GM18858 (cell line): ENCODE measurements at regions not wholly inside any gene's neighbourhood (a gene's known extent, or its start where the extent isn't known, plus 50 kb on each side); places are given as distances from the start of the nearest gene placed in this dataset.

ENCODE experiments used
- ATAC-seq: cut with Tn5 transposase; IDR thresholded peaks from one replicate; pipeline ENCODE4 v1.9.1; 2021; ENCODE audit not compliant: unreplicated experiment

- no peak for ATAC-seq
Measured at GRCh38 chr5:74103131-74104023, 477.4 kb downstream of the ARHGEF28 start.

GRCh38 chr5:74100268-74100665 is 474.3 kb downstream of the ARHGEF28 start:
- ATAC-seq, result no peak

DNA sequence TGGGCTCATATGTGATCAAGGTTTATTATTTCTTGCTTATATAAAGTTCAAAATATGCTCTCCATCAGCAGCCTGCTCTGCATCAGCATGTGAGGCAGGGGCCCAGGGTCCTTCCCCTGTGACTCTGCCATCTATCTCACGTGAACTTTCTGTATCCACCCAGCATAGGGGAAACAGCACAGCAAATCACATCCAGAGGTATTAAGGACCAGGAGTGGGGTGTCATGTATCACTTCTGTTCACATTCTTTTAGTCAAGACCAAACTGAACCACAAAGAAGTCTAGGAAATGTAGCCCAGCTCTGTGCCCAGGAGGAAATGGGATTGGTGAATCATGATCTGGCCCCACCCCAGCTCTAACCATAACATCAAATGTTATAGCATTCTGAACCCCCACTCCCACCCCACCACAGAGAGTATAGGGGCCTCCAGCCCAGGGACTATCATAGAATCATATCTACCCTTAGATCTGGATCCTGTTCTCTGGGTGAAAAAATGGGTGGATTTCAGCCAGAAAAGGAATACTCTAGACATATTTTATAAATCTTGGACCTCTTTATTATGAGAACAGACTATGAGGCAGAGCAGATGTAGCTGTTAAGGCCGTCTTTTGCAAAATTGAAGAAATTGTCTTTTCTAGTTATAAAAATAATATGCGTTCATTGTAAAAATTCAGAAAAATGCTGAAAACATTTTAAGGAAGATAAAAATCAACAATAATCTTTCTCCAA is 473.7 kb downstream of the ARHGEF28 start:
- no peak for ATAC-seq

DNA sequence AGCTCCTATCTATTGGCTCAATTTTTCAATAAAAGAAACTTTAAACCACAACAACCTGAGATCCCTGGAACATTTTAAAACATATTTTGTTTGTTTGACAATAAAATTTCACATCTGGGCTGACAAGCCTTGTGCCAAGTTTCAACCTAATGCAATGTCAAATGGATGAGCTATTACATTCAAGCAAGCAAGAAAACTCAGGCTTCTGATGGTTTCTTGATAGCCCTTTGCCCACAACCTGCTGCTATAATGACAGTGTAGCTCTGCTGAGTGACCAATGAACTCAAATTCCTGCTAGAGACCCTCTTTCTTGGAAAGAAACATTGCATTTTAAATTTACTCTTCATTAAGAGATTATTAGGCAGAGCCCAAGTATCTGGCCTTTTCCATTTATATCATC is 472.9 kb downstream of the ARHGEF28 start:
- no peak for ATAC-seq

DNA sequence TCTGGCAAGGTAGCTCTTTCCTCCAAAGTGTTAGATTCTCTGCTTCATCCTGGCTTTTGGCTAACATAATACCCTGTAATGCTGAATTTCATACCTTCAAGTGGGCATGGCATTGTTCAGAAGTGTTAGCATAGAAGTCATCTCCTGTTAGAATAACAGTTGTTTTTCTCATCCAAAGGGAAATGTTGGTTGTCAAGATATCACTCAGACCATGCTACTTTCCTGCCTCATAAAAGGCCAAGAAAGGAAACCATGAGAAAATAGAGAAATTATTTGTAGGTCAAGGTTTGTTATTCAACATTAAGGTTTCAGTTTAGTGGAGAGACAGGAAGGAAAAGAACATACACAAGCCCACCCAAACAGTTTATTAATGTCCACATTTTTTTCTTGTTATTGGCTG is 472.5 kb downstream of the ARHGEF28 start:
- no peak for ATAC-seq

- no peak for ATAC-seq
Measured at GRCh38 chr5:74096325-74096724, 470.3 kb downstream of the ARHGEF28 start.

DNA sequence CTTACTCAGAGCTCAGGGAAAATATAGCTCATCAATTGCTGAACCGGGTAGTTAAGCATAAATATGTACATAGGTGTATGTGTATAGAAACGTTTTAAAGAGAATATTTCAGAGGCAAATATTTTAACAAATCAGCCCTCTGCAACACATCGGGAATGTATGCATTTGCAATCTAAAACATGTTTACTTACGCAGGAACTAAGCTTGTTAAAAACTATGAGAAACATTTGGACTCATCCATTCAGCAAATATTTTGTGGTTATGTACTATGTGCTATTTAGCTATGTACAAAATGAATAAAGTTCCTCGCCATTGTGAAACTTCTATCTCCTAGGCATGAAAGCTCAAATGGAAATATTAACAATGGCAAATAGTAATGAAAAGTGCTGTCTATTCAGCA is 469.9 kb downstream of the ARHGEF28 start:
- no peak for ATAC-seq

- ATAC-seq, result no peak
Measured at GRCh38 chr5:74094782-74095108, 468.7 kb downstream of the ARHGEF28 start.

- no peak for ATAC-seq
Measured at GRCh38 chr5:74094096-74094781, 468.2 kb downstream of the ARHGEF28 start.

DNA sequence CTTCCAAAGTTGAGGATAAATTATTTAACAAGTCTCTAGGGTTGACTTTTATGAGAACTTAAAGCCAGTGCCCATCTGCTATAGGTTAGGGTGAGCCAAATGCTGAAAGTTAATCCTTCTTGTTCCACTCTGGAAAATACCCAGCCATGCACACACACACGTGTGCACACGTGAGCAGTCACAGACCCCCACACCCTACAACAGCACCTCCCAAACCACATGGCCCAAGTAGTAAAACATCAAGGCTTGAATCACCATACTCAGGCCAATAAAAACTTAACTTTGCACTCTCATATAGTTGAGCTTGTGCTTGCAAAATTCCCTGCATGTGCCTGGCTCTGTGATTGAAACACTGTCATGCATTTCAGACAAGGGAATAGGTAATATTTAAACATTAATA is 467.6 kb downstream of the ARHGEF28 start:
- no peak for ATAC-seq

DNA sequence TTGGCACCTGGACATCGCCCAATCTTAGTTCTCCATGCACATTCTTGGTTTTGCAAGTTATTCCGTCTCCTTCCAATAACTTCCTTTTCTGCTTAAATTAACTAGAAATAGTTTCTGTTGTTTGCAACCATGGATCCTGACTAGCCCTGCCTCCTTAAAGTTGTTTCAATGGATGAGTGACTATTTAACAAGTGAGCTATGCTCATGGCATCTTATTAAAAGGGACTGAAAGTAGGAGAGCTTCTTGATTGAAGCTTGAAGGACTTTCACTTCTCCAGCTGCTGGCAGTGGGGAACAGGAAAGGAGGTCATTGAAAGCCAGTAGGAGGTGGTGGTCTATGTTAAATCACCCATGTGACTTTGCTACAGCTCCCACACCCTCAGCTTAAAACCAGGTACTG is 466.8 kb downstream of the ARHGEF28 start:
- no peak for ATAC-seq

- ATAC-seq, result no peak
Measured at GRCh38 chr5:74085782-74086181, 459.8 kb downstream of the ARHGEF28 start.

- ATAC-seq, result no peak
Measured at GRCh38 chr5:74085186-74085585, 459.2 kb downstream of the ARHGEF28 start.

DNA sequence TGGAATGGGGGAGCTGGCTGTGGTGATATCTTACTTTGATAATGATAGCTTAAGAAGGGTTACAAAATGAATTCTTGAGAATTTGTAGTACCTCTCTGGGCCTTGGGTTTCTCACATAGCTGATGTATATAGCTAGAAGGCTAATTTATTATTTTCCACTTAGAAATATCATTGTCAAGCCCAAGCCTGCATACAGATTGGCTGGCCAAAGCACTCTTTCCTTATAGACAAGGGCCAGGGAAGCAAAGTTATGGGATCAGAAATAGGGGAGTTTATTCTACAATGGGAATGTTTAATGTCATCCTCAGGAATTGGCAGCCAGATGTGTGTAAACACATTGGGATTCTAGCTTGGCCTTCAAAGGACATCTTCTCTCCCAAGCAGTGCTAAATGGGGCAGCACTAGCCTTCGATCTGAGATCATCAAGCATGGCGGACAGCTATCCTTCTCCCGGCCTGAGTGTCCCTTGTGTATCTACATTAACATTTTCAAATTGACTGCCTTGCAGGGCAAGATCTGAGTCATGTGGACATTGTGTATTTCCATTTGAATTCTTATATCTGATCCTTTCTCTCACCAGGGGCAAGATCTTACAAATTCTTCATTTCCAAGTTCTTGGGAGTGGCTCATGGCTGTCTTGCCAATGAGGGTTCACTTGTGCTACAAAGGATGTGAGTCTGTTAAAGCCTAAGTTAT is 457.2 kb downstream of the ARHGEF28 start:
- ATAC-seq, result no peak

DNA sequence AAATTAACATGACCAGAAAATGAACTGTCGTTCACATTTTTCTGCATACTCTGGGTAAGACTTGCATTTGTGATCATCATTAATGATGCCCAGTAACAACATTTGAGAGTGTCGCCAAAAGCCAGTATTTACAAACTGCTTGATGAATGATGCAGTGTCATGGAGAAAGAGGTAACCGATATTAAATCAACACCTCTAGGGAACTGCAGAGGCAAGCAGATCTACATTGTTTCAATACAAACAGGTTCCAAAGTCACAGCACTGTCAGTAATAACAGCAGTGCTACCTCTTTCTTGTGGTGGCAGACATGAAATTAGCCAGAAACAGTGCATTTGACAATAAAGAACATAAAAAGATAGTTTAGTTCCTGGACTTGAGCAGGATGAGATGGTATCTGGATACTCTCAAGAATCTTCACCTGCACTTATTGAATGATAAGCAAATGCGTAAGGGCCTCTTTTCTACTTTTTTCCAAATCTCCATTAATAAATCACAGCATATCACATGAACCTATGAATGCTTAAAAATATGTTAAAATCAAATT is 456.6 kb downstream of the ARHGEF28 start:
- ATAC-seq, result no peak

DNA sequence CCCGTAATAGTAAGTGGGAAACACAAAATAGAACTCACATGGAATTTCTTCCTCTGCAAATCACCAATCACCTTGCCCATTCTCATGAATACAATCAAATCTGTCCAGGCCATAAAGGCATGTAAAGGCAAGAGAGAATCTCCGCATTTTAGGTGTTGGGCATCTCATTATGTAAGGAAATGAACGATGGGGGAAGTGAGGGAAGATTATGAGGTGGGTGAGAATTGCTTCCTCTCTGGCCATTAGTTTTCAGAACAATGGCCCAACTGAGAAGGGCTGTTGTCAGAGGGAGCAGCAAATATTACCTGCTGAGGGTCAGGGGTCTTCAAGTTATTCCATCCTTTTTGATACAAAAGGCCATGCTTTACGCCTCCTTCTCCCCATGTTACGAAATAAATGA is 455.1 kb downstream of the ARHGEF28 start:
- no peak for ATAC-seq

DNA sequence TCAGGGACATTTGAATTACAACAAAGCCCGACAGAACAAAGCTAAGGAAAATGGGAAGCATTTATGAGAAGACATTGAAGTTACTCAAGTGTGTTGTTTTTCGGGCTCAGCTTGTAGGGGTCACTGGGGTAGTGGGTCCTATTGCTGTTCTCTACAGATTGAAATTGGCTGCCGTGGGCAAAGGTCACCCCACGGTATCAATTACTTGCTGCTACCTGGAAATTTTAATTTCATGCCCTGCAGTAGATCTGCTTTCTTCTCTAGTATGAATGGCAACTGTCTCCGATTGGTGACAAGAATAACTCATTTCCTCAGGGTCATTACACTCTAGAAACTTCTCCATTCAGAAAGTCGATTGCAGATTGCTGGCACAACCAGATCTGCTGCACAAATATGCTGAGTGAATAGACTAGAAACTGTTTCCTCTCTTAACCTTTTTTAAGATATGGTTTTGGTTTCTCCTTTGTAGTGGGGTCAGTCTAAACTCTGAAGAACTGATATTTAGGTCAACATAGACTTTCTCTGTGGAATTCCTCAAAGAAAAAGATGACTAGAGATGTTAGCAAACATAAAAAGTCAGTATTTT is 454.1 kb downstream of the ARHGEF28 start:
- no peak for ATAC-seq

GRCh38 chr5:74075501-74076484 is 449.8 kb downstream of the ARHGEF28 start:
- ATAC-seq, result no peak

- ATAC-seq, result no peak
Measured at GRCh38 chr5:74074111-74074510, 448.1 kb downstream of the ARHGEF28 start.
